HCT116 (cell line): ENCODE measurements at regions not wholly inside any gene's neighbourhood (a gene's known extent, or its start where the extent isn't known, plus 50 kb on each side); places are given as distances from the start of the nearest gene placed in this dataset.

Source experiments
- ATAC-seq: fragments of 200-7000 bp; cut with Tn5 transposase; 2 replicates; pipeline ENCODE4 v1.9.1; 2020; ENCODE audit warnings: mild to moderate bottlenecking, moderate library complexity
- BruUV-seq: library from RNA; stranded (reverse); fragments of 400-500 nt; replicated peaks from 2 replicates; lab custom pipeline; 2021; lab: Mats Ljungman, UMichigan
- CTCF ChIA-PET: fragments of 300-600 bp; sonication (Branson Sonifier 250); formaldehyde crosslinking; loops from one replicate; lab custom pipeline; 2021; ENCODE audit warnings: antibody characterized with exemption; lab: Charles Lee
- POLR2A ChIA-PET: fragments of 300-600, 350-600 bp; sonication (Branson Sonifier 250); formaldehyde crosslinking; loops from one replicate; lab custom pipeline; 2021; ENCODE audit warnings: antibody characterized with exemption; lab: Charles Lee
- RAD21 ChIA-PET, 2 experiments: fragments of 300-600 bp; sonication (Branson Sonifier 250); formaldehyde crosslinking; loops; one replicate each; lab custom pipeline; 2023; ENCODE audit warnings: low total read pairs in 2 of 2; ENCODE audit not compliant: uncharacterized antibody in 2 of 2, unreplicated experiment in 2 of 2, low non-redundant PET in 1 of 2; lab: Charles Lee
- DNase-seq: peaks from one replicate; pipeline ENCODE4 v3.0.0-alpha.2; 2010; ENCODE audit warnings: low read depth, low spot score
- H2AFZ ChIP-seq: fragments of 200-600 bp; shearing (Covaris generic), sonication (generic); 2 replicates; pipeline ENCODE4 v1.6.1; 2017; ENCODE audit warnings: low read depth, mixed run types, mixed read lengths, antibody characterized with exemption, low read length; ENCODE audit not compliant: poor library complexity, severe bottlenecking
- H3K27ac ChIP-seq: 2 replicates; pipeline ENCODE4 v1.5.1; 2012; ENCODE audit warnings: low read depth, low read length
- H3K27me3 ChIP-seq: fragments of 200-600 bp; sonication (generic); 2 replicates; pipeline ENCODE4 v1.6.1; 2016; ENCODE audit warnings: mixed run types, low read length, mixed read lengths; ENCODE audit not compliant: insufficient read depth
- H3K36me3 ChIP-seq, 2 experiments: fragments of 200-500 bp in 1 of 2; fragments of 200-600 bp in 1 of 2; sonication (Bioruptor generic) in 1 of 2; sonication (generic) in 1 of 2; 2 replicates each; pipeline versions ENCODE4 v1.5.1 to v1.6.1; 2014 to 2016; ENCODE audit warnings: low read length in 2 of 2, inconsistent platforms in 1 of 2, mixed read lengths in 1 of 2, mixed run types in 1 of 2; ENCODE audit not compliant: insufficient read depth in 2 of 2, control insufficient read depth in 1 of 2
- H3K4me1 ChIP-seq, 2 experiments: fragments of 200-600 bp in 1 of 2; sonication (generic) in 1 of 2; 2 replicates each; pipeline versions ENCODE4 v1.5.1 to v1.6.1; 2012 to 2017; ENCODE audit warnings: low read length in 2 of 2, inconsistent platforms in 1 of 2, mild to moderate bottlenecking in 1 of 2, mixed read lengths in 1 of 2, mixed run types in 1 of 2, moderate library complexity in 1 of 2; ENCODE audit not compliant: insufficient read depth in 2 of 2, control insufficient read depth in 1 of 2
- H3K4me2 ChIP-seq: fragments of 200-600 bp; sonication (generic); 2 replicates; pipeline ENCODE4 v1.6.1; 2017; ENCODE audit warnings: mixed run types, low read length, mixed read lengths
- H3K4me3 ChIP-seq, 2 experiments: fragments of 200-600 bp in 1 of 2; sonication (generic) in 1 of 2; replicated peaks in 1 of 2; 2 replicates each; pipeline ENCODE4 v1.5.1; 2011 to 2016; ENCODE audit warnings: low read length in 2 of 2, control low read depth in 1 of 2, low read depth in 1 of 2, mild to moderate bottlenecking in 1 of 2, mixed read lengths in 1 of 2, mixed run types in 1 of 2
- H3K79me2 ChIP-seq: fragments of 200-600 bp; sonication (generic); 2 replicates; pipeline ENCODE4 v1.6.1; 2017; ENCODE audit warnings: mild to moderate bottlenecking, mixed run types, low read length, moderate library complexity, mixed read lengths; ENCODE audit not compliant: insufficient read depth
- H3K9ac ChIP-seq: fragments of 200-600 bp; sonication (generic); 2 replicates; pipeline ENCODE4 v1.6.1; 2016; ENCODE audit warnings: low read length, mixed read lengths
- H3K9me2 ChIP-seq: fragments of 200-600 bp; sonication (generic), shearing (Covaris generic); 2 replicates; pipeline ENCODE4 v1.6.1; 2017; ENCODE audit warnings: mixed run types, mild to moderate bottlenecking, moderate library complexity; ENCODE audit not compliant: insufficient read depth
- H3K9me3 ChIP-seq, 2 experiments: fragments of 200-500 bp in 1 of 2; fragments of 200-600 bp in 1 of 2; sonication (Bioruptor generic) in 1 of 2; sonication (generic) in 1 of 2; 2 replicates each; pipeline ENCODE4 v1.6.1; 2014 to 2017; ENCODE audit warnings: low read length in 2 of 2, mixed read lengths in 2 of 2, inconsistent platforms in 1 of 2, low read depth in 1 of 2, mild to moderate bottlenecking in 1 of 2, mixed run types in 1 of 2, moderate library complexity in 1 of 2; ENCODE audit not compliant: control insufficient read depth in 1 of 2, insufficient read depth in 1 of 2
- H4K20me1 ChIP-seq: fragments of 200-600 bp; sonication (generic), shearing (Covaris generic); 2 replicates; pipeline ENCODE4 v1.6.1; 2017; ENCODE audit warnings: mixed run types, mild to moderate bottlenecking, moderate library complexity; ENCODE audit not compliant: insufficient read depth
- CBX3 ChIP-seq: IDR thresholded peaks from 2 replicates; pipeline ENCODE4 v1.6.1; 2012; ENCODE audit warnings: low read depth
- CEBPB ChIP-seq: IDR thresholded peaks from 2 replicates; pipeline ENCODE4 v1.6.1; 2012; ENCODE audit warnings: low read depth
- EGR1 ChIP-seq: IDR thresholded peaks from 2 replicates; pipeline ENCODE4 v1.6.1; 2012; ENCODE audit warnings: low read depth
- ELF1 ChIP-seq: IDR thresholded peaks from 2 replicates; pipeline ENCODE4 v1.6.1; 2012; ENCODE audit warnings: low read depth, borderline replicate concordance
- EZH2 ChIP-seq: fragments of 200-600 bp; sonication (generic); IDR thresholded peaks from 2 replicates; pipeline ENCODE4 v1.6.1; 2017; ENCODE audit warnings: antibody characterized with exemption, mixed run types
- FOSL1 ChIP-seq: IDR thresholded peaks from 2 replicates; pipeline ENCODE4 v1.6.1; 2012; ENCODE audit warnings: low read depth
- JUND ChIP-seq: IDR thresholded peaks from 2 replicates; pipeline ENCODE4 v1.6.1; 2012
- POLR2A ChIP-seq: IDR thresholded peaks from 2 replicates; pipeline ENCODE4 v1.7.0; 2011; ENCODE audit warnings: borderline replicate concordance; ENCODE audit not compliant: insufficient read depth, insufficient read length; ENCODE audit errors: extremely low read depth
- POLR2AphosphoS5 ChIP-seq: IDR thresholded peaks from 2 replicates; pipeline ENCODE4 v1.6.1; 2011; ENCODE audit warnings: mild to moderate bottlenecking, low read depth, low read length, moderate library complexity
- RAD21 ChIP-seq: IDR thresholded peaks from 2 replicates; pipeline ENCODE4 v1.6.1; 2012; ENCODE audit warnings: low read depth, mild to moderate bottlenecking
- SIN3A ChIP-seq: IDR thresholded peaks from 2 replicates; pipeline ENCODE4 v1.6.1; 2012; ENCODE audit warnings: low read depth
- SRF ChIP-seq: IDR thresholded peaks from 2 replicates; pipeline ENCODE4 v1.6.1; 2012; ENCODE audit warnings: low read depth
- TCF7L2 ChIP-seq: IDR thresholded peaks from 2 replicates; pipeline ENCODE4 v1.7.0; 2011; ENCODE audit warnings: borderline replicate concordance, inconsistent platforms; ENCODE audit not compliant: insufficient read depth, insufficient read length; ENCODE audit errors: extremely low read depth
- YY1 ChIP-seq: IDR thresholded peaks from 2 replicates; pipeline ENCODE4 v1.6.1; 2011; ENCODE audit warnings: low read length, low read depth, moderate library complexity, mild to moderate bottlenecking; ENCODE audit not compliant: insufficient replicate concordance; ENCODE audit errors: extremely low read depth
- ZFX ChIP-seq: fragments of 450-650 bp; IDR thresholded peaks from 2 replicates; pipeline ENCODE4 v1.6.1; 2017
- ZNF274 ChIP-seq: fragments of 200-500 bp; sonication (Bioruptor generic); IDR thresholded peaks from 2 replicates; pipeline ENCODE4 v1.6.1; 2014; ENCODE audit warnings: mild to moderate bottlenecking, low read depth, low read length, inconsistent platforms
- intact Hi-C: fragments of 100-400 bp; cut with micrococcal nuclease; formaldehyde crosslinking; loops from 2 replicates; pipeline ENCODE4 v1.10.0; 2022
- TF ChIP-seq, protein P1 (sequence below): IDR thresholded peaks from 2 replicates; pipeline ENCODE4 v1.6.1; 2012
- TF ChIP-seq, protein P2 (sequence below): IDR thresholded peaks from 2 replicates; pipeline ENCODE4 v1.6.1; 2012
- TF ChIP-seq, protein P3 (sequence below): IDR thresholded peaks from 2 replicates; pipeline ENCODE4 v1.6.1; 2011; ENCODE audit warnings: mild to moderate bottlenecking, low read length, moderate library complexity; ENCODE audit not compliant: insufficient replicate concordance; ENCODE audit errors: extremely low read depth

DNA sequence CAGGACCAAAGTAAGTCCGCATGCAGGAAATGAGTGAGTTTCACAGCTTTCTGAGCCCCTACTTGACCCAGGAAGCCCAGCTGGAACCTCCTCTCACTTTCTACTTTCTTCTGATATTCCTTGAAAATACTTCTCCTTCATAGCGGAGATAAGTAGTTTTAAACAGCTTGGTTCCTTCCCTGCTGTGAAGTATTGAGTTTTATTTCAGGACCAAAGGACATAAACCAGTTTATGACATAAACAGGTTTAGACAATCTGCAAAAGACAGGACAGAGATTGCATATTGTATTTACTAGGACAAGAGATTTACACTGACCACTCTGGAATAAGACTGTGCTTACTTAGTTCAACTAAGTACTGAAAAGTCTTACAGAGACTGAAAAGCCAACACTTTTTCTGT, 54.8 kb downstream of the PAGE2 start:
- no peaks in the 10 kb centered on the region for H4K20me1 ChIP-seq
- H3K9ac ChIP-seq, result no peak overlapping the region
- no TSS peak for BruUV-seq
- intact Hi-C loops, result no loop called here
- RAD21 ChIA-PET, result no interaction called here
- H3K9me2 ChIP-seq, result no peaks in the 10 kb centered on the region
- H3K4me2 ChIP-seq, result no peak overlapping the region
- H3K36me3 ChIP-seq, result no peaks in the 10 kb centered on the region
- POLR2A ChIA-PET, result no interaction called here
- H3K27me3 ChIP-seq, result no peaks in the 10 kb centered on the region
- H3K79me2 ChIP-seq, result no peaks in the 10 kb centered on the region
- no peak for ATAC-seq
- H2AFZ ChIP-seq, result no peak overlapping the region
- no peak for DNase-seq
- TF ChIP-seq JUND (no peak), ZNF274 (no peak), TCF7L2 (no peak)
- TF ChIP-seq, protein P1, sequence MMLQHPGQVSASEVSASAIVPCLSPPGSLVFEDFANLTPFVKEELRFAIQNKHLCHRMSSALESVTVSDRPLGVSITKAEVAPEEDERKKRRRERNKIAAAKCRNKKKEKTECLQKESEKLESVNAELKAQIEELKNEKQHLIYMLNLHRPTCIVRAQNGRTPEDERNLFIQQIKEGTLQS, result no peak
- H3K27ac ChIP-seq, result no peak overlapping the region
- H3K9me3 ChIP-seq, result no peaks in the 10 kb centered on the region
- H3K4me3 ChIP-seq, result no peak overlapping the region
- H3K4me1 ChIP-seq, result no peaks in the 10 kb centered on the region
- CTCF ChIA-PET, result no interaction called here

DNA sequence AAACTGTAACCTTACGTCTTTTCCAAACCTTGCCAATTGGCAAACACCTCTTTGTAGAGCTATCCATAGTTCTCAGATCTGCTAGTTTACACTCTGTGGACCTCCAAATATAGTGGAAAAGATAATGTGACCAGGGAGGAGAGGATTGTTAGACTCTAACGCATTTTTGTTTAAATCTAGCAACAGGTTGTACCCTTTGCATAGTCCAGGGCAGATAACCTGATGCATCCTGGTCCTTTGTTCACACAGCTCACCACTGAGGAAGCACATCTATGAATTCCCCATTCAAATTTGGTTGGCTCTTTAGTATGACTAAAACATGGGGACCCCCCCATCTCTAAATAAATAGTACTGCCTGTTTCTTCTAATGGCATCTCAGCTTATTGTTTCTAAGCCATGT, 55.9 kb downstream of the PAGE2 start:
- no peak for TF ChIP-seq ZFX
- TF ChIP-seq EGR1, result no peak
- no peak for TF ChIP-seq YY1
- no peak for TF ChIP-seq EZH2
- no peak for TF ChIP-seq ELF1
- TF ChIP-seq, protein P2, sequence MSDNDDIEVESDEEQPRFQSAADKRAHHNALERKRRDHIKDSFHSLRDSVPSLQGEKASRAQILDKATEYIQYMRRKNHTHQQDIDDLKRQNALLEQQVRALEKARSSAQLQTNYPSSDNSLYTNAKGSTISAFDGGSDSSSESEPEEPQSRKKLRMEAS, result no peak
- TF ChIP-seq SIN3A, result no peak
- no peak for TF ChIP-seq RAD21
- no peak for TF ChIP-seq FOSL1
- no peak for TF ChIP-seq CBX3
- TF ChIP-seq, protein P1, result no peak
- no peak for TF ChIP-seq JUND
- no peak for TF ChIP-seq ZNF274
- no peak for TF ChIP-seq POLR2AphosphoS5
- TF ChIP-seq POLR2A, result no peak
- TF ChIP-seq CEBPB, result no peak
- TF ChIP-seq, protein P3, sequence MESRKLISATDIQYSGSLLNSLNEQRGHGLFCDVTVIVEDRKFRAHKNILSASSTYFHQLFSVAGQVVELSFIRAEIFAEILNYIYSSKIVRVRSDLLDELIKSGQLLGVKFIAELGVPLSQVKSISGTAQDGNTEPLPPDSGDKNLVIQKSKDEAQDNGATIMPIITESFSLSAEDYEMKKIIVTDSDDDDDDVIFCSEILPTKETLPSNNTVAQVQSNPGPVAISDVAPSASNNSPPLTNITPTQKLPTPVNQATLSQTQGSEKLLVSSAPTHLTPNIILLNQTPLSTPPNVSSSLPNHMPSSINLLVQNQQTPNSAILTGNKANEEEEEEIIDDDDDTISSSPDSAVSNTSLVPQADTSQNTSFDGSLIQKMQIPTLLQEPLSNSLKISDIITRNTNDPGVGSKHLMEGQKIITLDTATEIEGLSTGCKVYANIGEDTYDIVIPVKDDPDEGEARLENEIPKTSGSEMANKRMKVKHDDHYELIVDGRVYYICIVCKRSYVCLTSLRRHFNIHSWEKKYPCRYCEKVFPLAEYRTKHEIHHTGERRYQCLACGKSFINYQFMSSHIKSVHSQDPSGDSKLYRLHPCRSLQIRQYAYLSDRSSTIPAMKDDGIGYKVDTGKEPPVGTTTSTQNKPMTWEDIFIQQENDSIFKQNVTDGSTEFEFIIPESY, result no peak
- no peak for TF ChIP-seq SRF

More for the DNA sequence above, 55.9 kb downstream of the PAGE2 start:
- no peak overlapping the region for H3K9ac ChIP-seq
- H3K27me3 ChIP-seq, result no peaks in the 10 kb centered on the region
- ChIA-PET POLR2A (no interaction called here), RAD21 (no interaction called here), CTCF (no interaction called here)
- no peaks in the 10 kb centered on the region for H3K4me1 ChIP-seq
- H3K27ac ChIP-seq, result no peak overlapping the region
- no peaks in the 10 kb centered on the region for H4K20me1 ChIP-seq
- H2AFZ ChIP-seq, result no peak overlapping the region
- ATAC-seq (no peak), DNase-seq (no peak)
- H3K4me2 ChIP-seq, result no peak overlapping the region
- H3K79me2 ChIP-seq, result no peaks in the 10 kb centered on the region
- H3K4me3 ChIP-seq, result no peak overlapping the region
- H3K9me2 ChIP-seq, result no peaks in the 10 kb centered on the region
- no peaks in the 10 kb centered on the region for H3K36me3 ChIP-seq
- H3K9me3 ChIP-seq, result no peaks in the 10 kb centered on the region
- BruUV-seq, result no TSS peak
- intact Hi-C loops, result no loop called here
